CD4-positive, alpha-beta T cell treated with Interleukin-21 for 1 hour (primary cell): ENCODE measurements at regions not wholly inside any gene's neighbourhood (a gene's known extent, or its start where the extent isn't known, plus 50 kb on each side); places are given as distances from the start of the nearest gene placed in this dataset.

Experiments
- DNase-seq: peaks from one replicate; pipeline ENCODE4 v3.0.0-alpha.2; 2020

DNA sequence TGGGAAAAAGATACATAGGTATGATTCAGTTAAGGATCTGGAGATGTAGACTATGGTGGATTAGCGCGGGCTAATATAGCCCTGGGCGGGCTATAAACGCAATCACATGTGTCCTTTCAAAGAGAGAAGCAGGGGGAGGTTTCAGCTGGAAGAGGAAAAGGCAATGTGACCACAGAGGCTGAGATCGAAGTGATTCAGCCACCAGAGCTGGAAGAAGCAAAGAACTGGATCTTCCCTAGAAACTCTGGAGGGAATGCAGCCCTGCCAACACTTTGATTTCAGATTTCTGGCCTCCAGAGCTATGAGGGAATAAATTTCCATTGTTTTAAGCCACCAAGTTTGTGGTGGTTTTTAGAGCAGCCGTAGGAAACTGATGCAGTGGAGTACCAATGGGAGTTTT lies 81.5 kb upstream of the NHSL1 start:
- no peak for DNase-seq

- DNase-seq = no peak
Measured at GRCh38 chr6:138582573-138582972, 83.3 kb upstream of the NHSL1 start.

DNA sequence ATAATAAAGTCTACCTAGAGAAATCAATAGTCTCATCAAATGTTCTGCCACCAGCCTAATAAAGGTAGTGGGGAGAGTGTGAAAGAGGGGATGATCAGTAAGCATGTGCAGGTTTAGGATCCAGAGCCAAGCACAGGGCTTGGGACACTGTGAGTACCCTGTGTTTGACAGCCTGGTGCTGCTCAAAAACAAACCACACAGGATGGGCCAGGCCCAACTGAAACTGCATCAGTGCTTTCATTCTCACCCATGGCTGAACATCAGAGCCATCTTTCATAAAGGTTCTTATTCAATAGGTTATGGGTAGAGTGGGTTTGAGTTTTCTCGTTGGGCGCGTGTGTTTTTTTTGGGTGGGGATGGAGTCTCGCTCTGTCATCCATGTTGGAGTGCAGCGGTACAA lies 87.3 kb upstream of the NHSL1 start:
- no peak for DNase-seq

- peak; percentile 65 for DNase-seq
Measured at GRCh38 chr6:138588805-138589434, 89.6 kb upstream of the NHSL1 start.

GRCh38 chr6:138590796-138591709 lies 91.8 kb upstream of the NHSL1 start:
- peak; percentile 52 for DNase-seq

DNA sequence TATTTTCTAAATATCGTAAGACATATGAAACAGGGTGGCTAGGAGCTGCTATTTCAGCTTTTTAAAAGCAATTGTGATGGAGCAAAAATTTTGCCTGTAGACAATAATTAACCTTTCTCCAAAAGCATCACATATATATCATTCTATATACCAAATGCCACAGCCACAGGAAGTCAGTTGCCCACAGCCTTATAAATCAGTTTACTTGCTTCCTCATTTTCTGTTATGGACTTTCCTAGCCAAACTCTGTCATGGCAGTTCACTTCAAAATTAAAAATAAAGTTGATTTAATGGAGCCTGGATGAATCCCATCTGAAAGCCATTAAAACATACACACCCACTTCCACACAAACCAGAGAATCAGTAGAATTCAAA lies 93.4 kb upstream of the NHSL1 start:
- DNase-seq = no peak

DNA sequence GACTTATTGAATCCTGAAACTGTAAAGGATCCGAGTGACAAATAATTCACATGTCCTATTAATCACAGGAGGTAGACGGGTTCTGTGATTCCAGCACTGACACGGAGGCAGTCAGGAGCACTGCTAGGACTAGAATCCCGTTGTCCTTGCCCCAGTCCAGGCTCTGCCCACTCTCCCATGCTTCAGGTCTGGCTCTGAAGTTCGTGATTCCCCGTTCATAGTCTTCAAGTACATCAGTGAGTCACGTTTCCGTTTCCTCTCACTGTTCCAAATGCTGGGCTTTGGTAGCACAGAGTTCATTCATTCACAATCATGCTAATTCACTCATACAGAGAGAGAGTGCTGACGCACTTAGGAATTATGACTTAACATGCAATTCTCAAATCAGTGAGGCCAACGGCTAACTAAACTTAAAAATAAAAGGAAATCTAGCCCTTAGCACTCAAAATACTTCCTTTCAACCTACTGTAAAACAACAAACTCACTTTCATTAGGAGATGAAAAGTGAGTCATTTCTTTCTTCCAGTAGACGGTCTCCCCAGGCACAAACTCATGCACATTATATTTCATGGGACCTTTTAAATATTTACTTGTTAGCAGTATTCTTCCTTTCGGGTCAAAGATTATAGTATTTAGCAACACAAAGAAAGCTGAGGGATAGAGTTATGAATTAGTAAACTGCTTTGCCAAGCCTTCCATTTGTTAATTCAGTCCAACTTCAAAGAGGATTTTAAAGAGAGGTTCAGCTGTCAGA lies 94.0 kb upstream of the NHSL1 start:
- DNase-seq = peak; percentile 32

DNA sequence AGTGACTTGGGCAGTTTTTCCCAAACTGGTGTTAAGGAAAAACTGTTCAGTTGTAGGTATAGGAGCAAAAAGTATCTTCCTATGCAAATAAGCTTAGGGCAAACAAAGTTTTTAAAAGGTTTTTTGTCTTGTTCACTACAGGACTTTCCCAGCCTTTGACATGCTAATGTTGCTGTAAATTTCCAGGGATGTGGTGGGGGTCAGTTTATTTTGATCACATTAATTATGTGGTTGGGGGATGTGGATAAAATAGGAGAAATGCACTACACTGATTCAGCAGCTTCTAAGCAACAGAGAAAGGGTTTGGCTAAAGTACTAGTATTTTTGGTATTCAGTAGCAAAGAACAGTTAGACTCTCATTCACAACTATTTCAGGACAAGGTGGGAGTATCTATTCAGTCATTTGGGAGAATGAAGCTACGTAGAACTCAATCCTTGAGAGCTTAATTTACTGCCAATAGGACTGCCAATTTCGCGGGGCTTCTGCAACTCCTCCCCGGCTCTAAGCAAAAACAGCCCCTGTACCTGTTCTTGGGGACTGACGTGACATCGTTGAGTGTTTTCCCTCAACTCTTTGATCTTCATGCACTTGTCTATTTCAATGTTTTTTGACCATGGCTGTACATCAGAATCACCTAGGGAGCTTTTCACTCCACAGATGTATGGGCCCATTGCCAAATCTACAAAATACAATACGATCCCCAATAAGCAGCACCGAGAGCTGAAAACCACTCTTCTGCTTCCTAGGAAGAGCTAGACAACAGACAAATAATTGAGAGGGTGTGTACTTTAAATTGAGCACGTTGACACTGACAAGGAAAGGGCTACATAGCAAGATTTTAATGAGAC lies 94.8 kb upstream of the NHSL1 start:
- no peak for DNase-seq

- no peak for DNase-seq
Measured at GRCh38 chr6:138594758-138595140, 95.5 kb upstream of the NHSL1 start.

GRCh38 chr6:138596126-138596525 lies 96.8 kb upstream of the NHSL1 start:
- DNase-seq = no peak

DNA sequence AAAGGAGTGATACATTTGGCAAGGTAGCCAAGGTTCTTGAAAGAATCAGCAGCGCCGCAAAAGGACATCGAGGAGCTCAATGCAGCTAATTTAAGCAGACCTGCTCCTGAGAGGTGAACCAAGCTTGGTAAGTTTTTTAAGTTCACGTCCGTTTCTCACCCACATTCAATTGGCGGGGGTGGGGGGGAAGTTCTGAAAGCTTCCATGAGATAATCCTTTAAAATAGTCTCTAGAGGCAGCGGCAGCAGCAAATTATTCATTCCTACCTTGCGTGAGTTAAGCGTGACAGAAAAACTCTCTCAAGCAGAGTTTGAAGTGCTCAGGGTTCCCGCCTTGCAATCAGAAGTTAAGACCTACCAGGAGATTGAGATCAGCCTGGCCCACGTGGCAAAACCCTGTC lies 97.3 kb upstream of the NHSL1 start:
- no peak for DNase-seq

DNA sequence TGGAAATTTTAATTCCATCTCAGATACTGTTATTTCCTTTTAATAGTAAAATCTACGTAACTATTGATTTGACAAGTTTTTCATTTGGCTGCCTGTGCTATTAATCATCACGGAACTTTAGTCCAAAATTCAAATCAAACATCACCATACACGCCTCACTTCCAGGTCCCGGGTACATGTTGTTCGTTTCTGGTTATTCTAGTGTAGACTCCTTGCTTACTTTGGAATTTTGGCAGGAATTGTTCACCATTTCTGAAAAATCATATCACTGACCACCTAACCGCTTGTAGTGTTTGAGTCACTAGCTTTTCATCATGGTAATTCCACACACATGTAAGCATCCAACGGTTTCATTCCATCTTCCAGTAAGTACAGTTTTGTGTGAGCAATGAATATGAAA lies 98.0 kb upstream of the NHSL1 start:
- no peak for DNase-seq

- DNase-seq = no peak
Measured at GRCh38 chr6:138598562-138599173, 99.4 kb upstream of the NHSL1 start.

GRCh38 chr6:138600261-138600660 lies 101.0 kb upstream of the NHSL1 start:
- DNase-seq = no peak

- DNase-seq = no peak
Measured at GRCh38 chr6:138600726-138601125, 101.4 kb upstream of the NHSL1 start.

GRCh38 chr6:138601128-138601527 lies 101.8 kb upstream of the NHSL1 start:
- DNase-seq = no peak

GRCh38 chr6:138605958-138606357 lies 106.7 kb upstream of the NHSL1 start:
- no peak for DNase-seq

DNA sequence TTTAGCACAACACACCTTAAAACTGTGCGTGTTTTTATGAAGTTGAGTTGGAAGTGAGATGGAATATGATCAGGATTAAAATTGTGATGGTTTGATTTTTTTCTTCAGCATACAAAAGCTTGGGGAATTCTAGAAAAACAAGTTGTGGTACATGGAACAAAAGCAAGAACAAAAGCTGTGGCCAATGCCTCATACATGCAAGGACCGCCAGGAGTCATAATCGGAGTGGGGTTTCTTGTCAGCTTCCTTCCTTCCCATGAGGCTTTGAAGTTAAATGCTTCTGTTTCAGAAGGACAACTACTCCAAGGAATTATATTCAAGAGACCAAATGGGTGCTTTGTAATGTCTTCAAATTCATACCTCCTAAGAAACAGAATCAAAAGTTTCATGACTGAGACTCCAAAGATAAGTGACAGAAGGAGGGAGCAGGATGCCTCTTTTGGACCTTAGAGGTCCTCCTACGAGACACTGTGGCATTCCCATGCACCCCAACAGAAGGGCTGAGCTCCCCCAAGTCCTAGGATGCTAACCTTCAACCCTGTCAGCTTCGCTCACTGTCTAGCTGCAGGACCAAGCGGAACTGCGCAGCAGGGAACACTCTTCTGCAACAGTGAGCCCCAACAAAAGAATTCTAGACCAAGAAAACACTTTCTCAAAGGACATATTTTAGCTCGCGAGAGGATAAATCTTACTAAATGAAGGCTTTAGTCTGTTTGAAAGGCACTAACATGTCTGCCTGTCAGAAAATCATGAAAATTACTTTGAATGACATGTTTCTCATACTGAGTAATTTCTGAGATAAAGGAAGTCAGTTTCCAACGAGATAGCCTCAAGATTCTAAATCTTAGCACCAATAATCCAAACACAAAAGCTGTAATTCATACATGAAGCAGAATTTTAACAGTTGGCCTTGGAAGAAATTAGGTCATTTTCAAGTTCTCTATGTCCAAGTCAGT lies 108.5 kb upstream of the NHSL1 start:
- no peak for DNase-seq

GRCh38 chr6:138608896-138609295 lies 109.6 kb upstream of the NHSL1 start:
- no peak for DNase-seq

DNA sequence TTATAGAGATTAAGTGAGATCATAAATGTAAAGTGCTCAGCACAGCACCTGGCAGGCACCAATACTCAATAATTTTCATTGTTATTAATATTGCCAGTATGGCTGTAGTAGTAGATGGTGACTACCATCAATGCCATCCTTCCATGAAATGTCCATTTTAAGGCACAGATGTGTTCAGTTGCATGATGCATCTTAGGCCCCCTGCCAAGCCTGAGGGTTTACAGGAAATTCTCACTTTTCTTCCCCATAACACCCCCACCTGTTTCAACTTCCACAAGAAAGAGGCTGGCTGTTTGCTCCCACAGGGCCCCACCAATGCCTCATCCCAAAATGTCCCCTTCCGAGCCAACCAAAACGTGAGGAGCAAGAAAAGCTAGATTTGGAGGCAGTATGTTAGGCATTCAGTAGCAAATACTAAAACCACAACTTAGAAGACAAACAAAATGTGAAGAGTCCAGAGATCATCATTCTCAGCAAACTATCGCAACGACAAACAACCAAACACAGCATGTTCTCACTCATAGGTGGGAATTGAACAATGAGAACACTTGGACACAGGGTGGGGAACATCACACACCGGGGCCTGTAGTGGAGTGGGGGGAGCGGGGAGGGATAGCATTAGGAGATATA lies 110.6 kb upstream of the NHSL1 start:
- no peak for DNase-seq

GRCh38 chr6:138610816-138611215 lies 111.5 kb upstream of the NHSL1 start:
- DNase-seq = no peak
